ENCODE measurements at regions not wholly inside any gene's neighbourhood (a gene's known extent, or its start where the extent isn't known, plus 50 kb on each side); places are given as distances from the start of the nearest gene placed in this dataset.
"Not testable (repeated sequence)": the region's sequence is repeated elsewhere in the genome, so short reads cannot be mapped to it uniquely, and the experiment has no call there.

DNA sequence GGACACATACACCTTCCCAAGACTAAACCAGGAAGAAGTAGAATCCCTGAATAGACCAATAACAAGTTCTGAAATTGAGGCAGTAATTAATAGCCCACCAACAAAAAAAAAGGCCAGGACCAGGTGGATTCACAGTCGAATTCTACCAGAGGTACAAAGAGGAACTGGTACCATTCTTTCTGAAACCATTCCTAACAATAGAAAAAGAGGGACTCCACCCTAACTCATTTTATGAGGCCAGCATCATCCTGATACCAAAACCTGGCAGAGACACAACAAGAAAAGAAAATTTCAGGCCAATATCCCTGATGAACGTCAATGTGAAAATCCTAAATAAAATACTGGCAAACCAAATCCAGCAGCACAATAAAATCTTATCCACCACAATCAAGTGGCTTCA is 69.9 kb downstream of the MYL3 start:
- not testable (repeated sequence) for TF ChIP-seq POLR2AphosphoS5 (IDR thresholded peaks at IDR 0.05; ENCODE audit: low read depth, low read length); TAF1 (IDR thresholded peaks at IDR 0.05; ENCODE audit: borderline replicate concordance, low read depth, low read length); POLR2A (IDR thresholded peaks at IDR 0.05; ENCODE audit: low read depth, low read length)
